ENCODE measurements at regions not wholly inside any gene's neighbourhood (a gene's known extent, or its start where the extent isn't known, plus 50 kb on each side); places are given as distances from the start of the nearest gene placed in this dataset.

DNA sequence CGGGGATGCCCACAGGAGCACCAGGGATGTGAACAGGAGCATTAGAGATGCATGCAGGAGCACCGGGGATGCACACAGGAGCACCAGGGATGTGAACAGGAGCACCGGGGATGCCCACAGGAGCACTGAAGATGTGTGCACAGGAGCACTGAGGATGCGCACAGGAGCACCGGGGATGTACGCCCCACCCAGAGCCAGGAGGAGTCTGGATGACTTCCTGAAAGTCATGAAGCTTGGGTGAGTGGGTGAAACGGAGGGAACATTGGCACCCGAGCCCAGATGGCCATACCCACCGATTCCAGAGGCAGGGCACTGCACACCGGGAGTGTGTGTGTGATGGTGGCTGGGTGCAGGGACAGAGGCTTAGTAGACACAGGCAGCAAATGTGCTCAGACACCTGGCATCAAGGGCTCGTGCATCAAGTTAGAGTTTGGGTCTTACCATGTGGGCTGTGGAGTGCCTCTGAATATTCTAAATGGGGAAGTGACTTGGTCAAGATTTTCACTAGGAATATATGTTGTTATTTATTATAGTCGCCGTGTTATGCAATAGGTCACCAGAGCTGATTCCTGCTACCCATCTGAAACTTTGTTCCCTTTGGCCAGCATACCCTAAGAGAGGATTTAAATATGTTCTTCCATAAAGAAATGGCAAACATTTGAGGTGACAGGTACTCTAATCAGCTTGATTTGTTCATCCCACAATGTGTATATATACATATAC lies 365.8 kb upstream of the MYT1L start:
- DNase-seq (ENCODE audit: low read depth), result no peak

DNA sequence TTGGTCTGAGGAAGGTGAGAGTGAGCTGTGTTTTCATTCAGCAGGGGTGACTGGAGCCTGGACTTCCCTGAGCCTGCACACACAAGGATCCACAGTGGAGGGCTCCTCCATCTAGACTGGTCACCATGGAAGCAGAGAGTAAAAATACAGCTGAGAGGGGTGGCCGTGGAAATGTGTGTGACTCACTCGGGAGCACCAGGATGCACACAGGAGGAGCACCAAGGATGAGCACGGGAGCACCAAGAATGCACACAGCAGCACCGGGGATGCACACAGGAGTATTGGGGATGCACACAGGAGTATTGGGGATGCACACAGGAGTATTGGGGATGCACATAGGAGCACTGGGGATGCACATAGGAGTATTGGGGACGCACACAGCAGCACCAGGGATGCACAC lies 365.2 kb upstream of the MYT1L start:
- DNase-seq (ENCODE audit: low read depth), result no peak

DNA sequence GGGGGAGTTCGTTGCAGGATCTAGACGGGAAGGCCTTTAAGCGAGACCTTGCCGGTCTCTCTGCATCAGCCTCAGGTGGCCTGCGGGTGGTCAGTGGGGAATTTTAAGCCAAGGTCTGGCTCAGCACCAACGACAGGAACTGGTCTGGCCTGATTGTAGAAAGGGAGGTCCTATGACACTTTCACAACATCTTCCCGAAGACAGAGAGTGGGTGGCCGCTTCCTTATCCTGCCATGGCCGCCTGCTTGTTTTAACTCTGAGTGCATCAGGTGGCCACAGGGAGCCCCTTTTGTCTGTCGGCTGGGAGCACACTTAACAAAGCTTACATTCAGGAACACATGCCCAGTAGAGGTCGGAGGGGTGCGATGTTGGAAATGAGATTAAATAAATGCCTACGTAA lies 363.7 kb upstream of the MYT1L start:
- no peak for DNase-seq (ENCODE audit: low read depth)

DNA sequence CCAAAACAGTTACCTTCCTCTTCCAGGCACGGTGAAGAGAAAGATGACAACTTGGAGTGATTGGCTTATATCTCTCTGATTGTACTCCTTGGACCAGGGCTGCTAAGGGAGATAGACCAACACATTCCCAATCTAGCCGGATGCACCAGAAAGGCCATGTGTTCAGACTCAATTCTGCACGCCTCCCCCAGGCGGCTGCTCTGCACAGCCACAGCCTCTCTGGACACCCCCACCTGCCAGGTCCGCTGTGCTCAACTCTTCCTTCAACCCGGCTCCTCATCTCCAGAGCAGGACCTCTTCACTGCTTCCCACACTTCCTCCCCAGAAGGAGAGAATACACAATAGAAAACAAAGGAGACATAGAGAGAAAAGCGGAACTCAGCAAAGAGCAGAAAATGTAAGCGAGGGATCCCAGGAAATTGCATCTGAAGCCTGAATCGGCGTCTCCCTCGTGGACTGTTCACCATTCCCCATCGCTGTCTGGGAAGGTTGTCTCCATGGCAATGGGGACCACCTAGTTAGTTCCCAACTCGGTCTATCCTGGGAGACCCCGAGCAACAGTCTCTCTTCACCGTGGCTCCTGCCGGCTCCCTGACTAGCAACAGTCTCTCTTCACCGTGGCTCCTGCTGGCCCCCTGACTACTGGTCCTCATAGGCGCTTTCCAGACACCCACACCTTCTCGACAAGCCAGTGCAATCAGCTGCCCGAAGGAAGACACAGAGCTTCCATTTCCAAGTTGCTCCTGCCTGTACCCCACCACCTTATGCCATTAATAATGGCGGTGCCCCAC lies 361.7 kb upstream of the MYT1L start:
- no peak for DNase-seq (ENCODE audit: low read depth)

DNA sequence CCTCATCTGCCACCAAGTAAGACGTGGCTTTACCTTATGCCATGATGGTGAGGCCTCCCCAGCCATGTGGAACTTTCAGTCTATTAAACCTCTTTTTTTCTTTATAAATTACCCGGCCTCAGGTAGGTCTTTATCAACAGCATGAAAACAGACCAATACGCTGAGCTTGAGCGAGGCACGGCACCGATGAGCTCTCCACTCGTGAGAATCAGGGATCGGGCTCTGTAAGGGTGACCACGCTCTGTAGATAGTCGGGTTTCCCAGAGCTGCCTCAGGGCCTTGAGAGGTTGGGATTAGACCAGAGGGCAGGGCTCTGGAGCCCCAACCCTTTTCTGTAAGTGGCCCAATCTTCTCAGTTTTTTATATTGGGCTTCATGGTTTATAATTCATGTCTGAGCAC lies 360.3 kb upstream of the MYT1L start:
- no peak for DNase-seq (ENCODE audit: low read depth)

DNA sequence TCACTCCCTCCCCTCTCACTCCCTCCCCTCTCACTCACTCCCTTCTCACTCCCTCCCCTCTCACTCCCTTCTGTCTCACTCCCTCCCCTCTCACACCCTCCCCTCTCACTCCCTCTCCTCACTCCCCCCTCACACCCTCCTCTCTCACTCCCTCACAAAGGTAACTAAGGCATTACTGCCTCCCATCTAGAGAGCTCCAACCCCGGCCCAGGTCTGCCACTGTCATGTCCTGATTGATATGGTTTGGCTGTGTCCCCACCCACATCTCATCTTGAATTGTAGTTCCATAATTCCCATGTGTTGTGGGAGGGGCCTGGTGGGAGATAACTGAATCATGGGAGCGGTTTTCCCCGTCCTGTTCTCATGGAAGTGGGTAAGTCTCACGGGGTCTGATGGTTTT lies 359.9 kb upstream of the MYT1L start:
- DNase-seq (ENCODE audit: low read depth), result no peak

DNA sequence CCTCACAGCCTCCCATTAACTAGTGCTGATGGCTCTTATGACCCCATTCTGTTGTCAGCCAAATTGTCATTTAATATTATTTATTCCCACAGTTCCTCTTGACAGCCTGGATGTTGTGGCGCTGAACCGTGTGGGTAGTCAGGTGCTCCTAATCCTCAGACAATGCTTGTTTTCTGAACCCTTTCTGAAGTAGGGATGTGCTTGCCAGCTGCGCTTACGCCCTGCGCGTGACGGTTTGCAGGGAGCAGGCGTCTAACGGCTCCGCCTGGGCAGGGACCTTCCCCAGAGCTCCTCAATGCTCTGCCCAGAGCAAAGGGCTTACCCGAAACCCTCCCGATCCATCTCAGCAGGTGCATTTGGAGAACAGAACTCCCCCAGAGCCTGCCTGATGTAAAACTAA lies 358.2 kb upstream of the MYT1L start:
- no peak for DNase-seq (ENCODE audit: low read depth)

DNA sequence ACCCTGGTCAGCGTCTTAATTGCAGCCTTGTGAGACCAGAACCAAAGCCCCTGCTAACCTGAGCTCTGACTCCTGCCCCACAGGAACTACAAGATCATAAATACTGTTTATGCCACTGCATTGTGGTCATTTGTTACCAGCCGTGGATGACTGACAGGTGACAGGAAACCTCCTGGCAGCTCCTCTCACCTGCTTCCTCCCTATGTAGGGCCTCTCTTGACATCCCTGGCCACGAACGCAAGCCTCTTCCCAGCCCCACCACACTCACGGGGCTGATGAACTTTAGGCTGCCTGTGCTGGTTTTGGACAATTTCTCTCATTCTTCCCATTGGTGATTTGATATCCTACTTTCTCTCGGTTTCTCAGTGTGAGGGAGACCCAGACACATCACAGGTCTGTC lies 357.2 kb upstream of the MYT1L start:
- no peak for DNase-seq (ENCODE audit: low read depth)

DNA sequence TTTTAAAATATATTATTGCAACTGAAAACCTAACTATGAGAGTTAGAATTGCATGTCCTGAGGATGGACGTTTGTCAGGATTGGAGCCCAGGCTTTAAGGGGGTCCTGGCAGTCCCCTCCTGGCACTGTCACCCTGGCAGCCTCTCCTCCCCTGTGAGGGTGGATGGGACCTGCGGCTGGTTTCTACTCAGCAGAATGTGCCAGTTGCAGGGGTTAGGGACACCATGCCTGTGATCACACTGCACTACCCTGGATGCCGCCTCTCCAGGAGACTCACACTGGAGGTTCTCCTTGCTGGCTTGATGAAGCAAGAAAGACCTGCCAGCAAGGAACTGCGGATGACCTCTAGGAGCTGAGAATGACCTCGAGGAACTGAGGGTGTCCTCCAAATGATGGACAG lies 356.7 kb upstream of the MYT1L start:
- no peak for DNase-seq (ENCODE audit: low read depth)

DNA sequence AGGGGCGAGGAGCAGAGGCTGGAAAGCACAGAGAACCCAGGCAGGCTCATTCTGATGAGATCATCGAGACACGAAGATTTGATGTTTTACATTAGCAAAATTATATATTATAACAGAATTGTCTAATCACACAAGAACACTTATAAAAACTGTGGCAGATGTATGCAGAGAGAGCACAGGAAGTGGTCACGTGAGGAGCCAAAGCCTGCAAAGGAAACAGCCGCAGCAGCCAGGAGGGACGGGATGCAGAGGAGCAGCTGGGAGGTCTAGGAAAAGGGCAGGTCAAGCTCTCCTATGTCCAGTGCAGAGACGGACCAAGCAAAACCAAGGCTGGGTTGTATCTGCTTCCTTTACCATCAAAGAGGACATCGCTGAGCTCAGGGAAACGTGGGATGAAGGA lies 355.1 kb upstream of the MYT1L start:
- no peak for DNase-seq (ENCODE audit: low read depth)

DNA sequence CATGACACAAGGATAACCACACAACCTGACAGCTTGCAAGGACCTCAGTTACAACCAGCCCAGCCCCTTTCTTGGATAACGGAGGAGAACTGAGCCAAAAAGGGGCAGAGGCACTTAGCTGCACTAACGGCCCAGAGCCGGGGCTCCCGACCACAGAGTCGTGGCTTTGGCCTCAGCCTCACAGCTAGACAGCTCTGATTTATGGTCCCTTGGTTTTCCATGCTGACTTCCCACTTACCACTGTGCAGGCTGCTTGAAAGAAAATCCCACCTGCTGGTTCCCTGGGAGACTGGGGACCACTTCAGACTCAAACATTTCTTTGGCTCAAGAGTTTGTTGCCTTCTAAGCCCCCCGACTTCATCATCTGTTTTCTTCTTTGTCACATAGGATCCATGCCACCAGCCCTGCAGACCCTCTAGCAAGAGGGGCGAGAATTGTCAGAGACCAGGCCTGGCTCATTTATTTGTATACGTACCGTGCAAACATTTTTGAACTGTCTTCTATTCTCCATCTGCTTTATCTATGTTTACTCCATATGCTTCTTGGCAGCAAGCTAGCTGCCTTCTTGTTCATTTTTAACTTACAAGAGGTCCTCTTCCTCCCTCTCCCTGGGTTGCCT lies 352.6 kb upstream of the MYT1L start:
- no peak for DNase-seq (ENCODE audit: low read depth)

DNA sequence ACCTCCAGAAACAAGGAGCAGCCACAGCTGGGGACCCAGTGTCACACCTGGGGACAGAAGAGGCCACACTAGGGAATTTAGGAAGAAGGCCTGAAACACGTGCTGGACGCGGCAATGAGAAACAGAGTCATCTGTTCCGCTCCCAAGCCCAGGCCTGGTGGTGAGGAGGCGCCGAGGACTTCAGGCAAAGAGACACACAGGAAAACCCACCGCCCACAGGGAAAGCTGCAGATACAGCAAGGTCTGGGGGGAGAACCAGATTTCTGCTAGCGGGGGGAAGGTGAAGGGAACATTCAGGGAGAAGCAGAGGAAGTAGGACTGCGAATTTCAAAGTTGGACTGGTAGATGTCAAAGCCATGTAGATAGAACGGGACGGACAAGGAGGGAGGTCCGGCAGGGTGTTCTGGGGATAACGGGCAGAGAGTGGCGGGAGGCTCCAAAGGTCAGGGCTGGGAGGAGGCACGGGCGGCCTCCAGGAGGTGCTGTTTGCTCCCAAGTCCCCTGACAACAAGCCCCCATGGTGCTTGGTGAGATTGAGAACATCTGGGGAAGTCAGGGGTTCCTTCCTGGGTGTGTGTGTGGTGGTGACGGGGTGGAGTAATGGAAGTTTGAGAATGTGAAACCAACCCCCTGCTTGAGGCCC lies 351.7 kb upstream of the MYT1L start:
- DNase-seq (ENCODE audit: low read depth), result no peak

DNA sequence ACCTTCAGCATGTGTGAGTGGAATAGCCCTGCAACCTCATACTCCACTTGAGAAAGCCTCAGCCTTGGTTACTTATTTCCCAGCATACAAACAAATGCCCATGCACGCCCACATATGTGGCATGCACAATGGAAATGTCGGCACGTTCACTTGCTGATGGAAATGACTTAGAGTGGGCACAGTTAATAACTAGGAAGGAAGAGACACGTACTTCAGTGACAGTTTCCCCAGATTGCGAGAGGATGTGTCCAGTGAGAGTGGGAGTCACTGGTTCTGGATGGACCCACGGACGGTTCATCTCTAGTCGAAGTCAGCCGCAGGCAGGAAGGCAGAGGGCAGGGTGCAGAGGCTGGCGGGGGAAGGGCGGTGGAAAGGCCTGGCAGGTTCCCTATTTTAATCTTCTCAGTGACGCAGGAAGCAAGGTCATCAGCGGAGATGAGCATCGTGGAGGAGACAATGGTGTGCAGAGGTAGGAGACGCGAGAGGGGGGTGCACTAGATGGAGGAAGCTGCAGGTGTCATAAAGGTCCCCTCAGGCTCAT lies 350.7 kb upstream of the MYT1L start:
- no peak for DNase-seq (ENCODE audit: low read depth)

DNA sequence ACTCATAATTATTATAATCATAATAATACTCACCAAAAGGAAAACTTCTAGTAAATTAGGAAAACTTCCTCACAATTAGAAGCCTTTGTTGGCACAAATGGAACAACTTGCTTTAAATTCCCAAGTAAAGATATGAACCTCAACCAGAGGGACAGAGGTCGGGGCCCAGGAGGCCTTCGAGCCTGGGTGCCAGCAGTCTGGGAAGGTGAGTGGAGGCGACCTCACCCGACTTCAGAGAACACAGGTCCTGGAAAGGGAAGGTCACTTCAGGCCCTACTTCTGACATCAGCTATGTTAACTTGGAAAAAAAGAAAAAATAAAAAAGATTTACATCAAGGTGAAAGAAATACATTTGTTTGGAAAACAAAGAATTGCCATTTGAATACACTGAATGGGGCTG lies 350.0 kb upstream of the MYT1L start:
- no peak for DNase-seq (ENCODE audit: low read depth)

DNA sequence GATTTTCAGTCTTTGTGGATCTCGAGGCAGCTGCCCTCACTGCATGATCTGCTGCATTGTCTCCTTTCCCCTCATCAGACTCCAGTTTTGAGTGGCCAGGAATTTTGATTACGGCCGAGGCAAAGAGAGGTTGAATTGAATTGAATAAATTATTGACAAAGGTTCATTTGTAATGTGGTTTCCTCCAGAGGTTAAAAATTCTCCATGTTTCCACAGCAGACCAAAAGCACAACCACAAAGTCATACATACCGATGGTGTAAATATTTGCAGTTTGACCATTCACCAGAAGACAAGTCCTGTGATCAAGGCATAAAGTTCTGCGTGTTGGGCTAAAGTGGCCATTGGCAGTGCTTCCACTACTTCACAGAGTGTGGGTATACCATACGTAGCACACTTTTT lies 343.8 kb upstream of the MYT1L start:
- no peak for DNase-seq (ENCODE audit: low read depth)

DNA sequence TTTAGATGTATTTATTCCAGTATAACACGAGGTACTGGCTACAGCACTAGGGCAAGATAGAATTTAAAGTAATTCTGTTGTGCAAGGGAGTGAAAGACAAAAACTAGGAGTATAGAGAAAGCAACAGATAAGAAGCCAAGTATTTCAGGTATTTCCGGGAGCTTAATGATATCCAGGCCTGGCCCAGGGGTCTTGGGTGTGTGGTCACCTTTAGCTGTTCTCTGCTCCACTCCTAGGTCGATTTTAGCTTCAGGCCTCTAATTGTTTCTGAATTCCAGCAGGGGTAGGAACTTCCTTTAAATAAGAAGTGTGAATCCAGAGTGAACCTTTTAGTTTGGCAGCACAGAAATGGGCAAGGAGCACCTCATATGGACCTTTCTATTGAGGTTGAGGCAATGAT lies 342.3 kb upstream of the MYT1L start:
- no peak for DNase-seq (ENCODE audit: low read depth)

DNA sequence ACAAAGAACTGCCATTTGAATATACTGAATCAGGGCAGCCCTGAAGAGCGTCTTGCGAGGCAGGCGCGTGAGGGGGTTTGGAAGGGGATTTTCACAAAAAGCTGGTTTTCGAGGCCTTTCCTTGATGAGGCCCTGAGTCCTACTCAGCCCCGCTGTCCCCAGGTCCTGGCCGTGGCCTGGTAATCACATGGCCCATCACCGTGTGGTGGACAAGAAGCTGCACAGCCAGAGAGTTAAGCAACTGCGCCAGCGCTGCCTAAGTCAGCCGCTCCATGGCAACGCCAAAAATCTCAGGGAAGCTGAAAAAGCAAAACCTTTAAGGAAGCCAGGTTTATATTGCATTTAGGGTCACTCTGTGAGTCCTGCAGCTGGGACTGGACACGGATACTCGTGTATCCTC lies 341.2 kb upstream of the MYT1L start:
- no peak for DNase-seq (ENCODE audit: low read depth)

DNA sequence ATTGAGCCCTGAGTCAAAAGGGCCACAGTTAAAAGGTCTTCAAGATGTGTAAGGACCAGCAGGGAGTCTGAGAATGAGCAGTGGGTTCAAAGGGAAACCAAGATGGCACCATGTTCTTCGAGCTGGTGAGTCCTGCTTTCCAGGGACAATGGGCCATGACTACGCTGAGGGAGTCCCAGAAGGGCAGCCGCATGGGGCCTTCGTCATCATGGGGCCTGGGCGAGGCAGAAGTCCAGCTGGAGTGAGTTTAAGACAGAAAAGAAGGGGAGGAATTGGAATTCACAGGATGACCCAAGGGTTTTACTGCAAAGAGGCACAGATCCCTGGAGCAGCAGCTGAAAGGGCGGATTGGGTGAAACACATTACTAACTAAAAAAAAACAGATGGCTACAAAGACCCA lies 340.8 kb upstream of the MYT1L start:
- no peak for DNase-seq (ENCODE audit: low read depth)

DNA sequence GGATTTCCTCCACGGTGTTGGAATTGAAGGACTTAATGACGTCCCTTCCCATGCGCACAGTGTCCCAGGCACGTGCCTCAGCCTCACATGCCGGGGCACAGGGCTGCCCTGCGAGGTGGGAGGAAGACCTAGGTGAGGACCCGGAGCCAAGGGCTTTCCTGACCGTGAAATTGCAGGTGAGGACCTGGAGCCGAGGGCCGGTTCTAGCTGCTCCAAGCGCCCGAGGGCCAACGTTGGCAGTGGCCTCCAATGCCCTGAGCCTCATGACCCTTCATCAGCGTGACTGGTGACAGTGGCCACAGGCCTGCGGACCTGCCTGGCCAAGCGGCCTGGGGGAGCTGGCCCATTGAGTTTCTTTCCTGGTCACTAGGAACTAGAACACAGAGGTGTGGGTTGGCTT lies 338.2 kb upstream of the MYT1L start:
- no peak for DNase-seq (ENCODE audit: low read depth)

DNA sequence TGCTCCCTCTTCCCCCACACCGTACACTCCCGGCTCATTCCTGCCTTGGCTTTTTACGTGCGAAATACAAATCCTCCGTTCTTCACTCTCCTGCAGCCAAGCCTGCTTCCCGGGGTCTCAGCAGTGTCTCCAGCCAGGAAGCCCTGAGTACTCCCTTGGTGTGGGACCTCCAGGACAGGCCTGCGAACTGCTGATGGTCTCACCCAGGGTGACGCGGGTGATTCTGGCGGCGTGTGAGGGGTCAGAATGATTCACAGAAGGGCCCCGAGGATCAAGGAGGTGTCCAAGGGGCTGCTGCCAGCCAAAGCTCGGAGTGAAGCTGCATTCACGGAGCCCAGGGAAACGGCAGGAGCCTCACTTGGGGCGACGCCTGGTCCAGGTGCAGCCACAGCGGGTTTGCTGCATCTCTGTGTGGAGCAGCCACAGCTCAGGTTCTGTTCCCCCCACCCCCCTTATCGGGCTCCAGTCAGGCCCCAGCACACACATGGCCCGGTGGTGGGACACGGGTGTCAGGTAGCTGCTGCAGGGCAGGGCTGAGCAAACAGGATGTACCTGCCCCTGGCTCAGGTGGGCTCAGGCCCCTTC lies 337.7 kb upstream of the MYT1L start:
- no peak for DNase-seq (ENCODE audit: low read depth)

DNA sequence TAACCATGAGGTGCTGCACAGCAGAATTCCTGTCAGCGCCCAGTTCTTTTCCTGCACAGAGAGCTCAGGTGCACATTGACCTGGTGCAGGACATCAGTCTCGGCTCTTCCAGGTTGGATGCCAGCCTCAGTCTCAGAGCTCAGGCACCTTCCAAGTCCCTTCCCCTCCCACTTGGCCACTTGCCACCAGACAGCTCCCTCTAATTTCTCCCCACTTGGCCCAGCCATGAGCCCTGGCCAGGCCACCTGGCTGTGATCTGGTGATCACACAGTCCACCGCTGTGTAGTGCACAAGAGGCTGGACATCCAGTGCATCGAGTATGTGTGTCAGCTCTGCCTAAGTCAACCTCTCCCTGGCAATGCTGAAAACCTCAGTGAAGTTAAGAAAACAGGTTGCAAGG lies 336.6 kb upstream of the MYT1L start:
- no peak for DNase-seq (ENCODE audit: low read depth)

DNA sequence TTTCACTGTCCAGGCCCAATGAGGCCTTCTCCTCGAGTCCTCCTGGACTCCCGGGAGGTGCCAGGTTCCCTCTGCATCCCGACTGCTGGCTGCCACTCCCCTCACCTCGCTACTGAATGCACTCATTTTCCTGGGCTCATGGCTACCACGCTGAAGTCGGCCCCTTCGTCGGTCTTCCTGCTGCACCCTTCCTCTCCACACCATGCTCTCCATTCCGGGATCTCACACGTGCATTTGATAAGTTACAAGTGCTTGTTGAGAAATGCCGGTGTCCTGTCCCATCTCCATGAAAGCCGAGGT lies 334.7 kb upstream of the MYT1L start:
- no peak for DNase-seq (ENCODE audit: low read depth)
